ENCODE measurements at regions not wholly inside any gene's neighbourhood (a gene's known extent, or its start where the extent isn't known, plus 50 kb on each side); places are given as distances from the start of the nearest gene placed in this dataset.

- Histone ChIP-seq H3K9me2 (replicated peaks; ENCODE audit: low read depth, low read length) (no peaks in the 10 kb centered on the region), H3K79me2 (ENCODE audit: insufficient read depth, low read length) (no peaks in the 10 kb centered on the region), H3K4me2 (ENCODE audit: low read depth, low read length, poor library complexity, severe bottlenecking) (no peak overlapping the region)
These were observed 386.8 kb downstream of the FGF10 start for GRCh38 chr5:44002381-44002901.

GRCh38 chr5:44001675-44002380, 387.4 kb downstream of the FGF10 start:
- Histone ChIP-seq H3K9ac (ENCODE audit: low read depth, low read length, poor library complexity, severe bottlenecking) (no peak overlapping the region), H3K4me2 (ENCODE audit: low read depth, low read length, poor library complexity, severe bottlenecking) (no peak overlapping the region), H3K4me1 (ENCODE audit: insufficient read depth, low read length, poor library complexity, severe bottlenecking) (no peaks in the 10 kb centered on the region), H3K4me3 (ENCODE audit: low read length, poor library complexity, severe bottlenecking) (no peak overlapping the region), H3K9me3 (ENCODE audit: insufficient read depth, low read depth, low read length) (no peaks in the 10 kb centered on the region), H2AFZ (ENCODE audit: low read length) (no peak overlapping the region), H4K20me1 (ENCODE audit: insufficient read depth, low read length, poor library complexity, severe bottlenecking) (no peaks in the 10 kb centered on the region), H3K27me3 (ENCODE audit: insufficient read depth, low read length, poor library complexity, severe bottlenecking) (no peaks in the 10 kb centered on the region), H3K36me3 (ENCODE audit: insufficient read depth, low read length) (no peaks in the 10 kb centered on the region), H3F3A (ENCODE audit: low read depth) (no peaks in the 10 kb centered on the region), H3K9me2 (replicated peaks; ENCODE audit: low read depth, low read length) (no peaks in the 10 kb centered on the region), H3K79me2 (ENCODE audit: insufficient read depth, low read length) (no peaks in the 10 kb centered on the region)
- TF ChIP-seq CTCF (conservative IDR thresholded peaks at IDR 0.05; ENCODE audit: low read length) (no peak), EZH2phosphoT487 (IDR thresholded peaks at IDR 0.05; ENCODE audit: borderline replicate concordance) (no peak)

More at GRCh38 chr5:44002381-44002901, 386.8 kb downstream of the FGF10 start:
- Histone ChIP-seq H3K36me3 (ENCODE audit: insufficient read depth, low read length) (no peaks in the 10 kb centered on the region), H3F3A (ENCODE audit: low read depth) (no peaks in the 10 kb centered on the region), H4K20me1 (ENCODE audit: insufficient read depth, low read length, poor library complexity, severe bottlenecking) (no peaks in the 10 kb centered on the region), H3K27me3 (ENCODE audit: insufficient read depth, low read length, poor library complexity, severe bottlenecking) (no peaks in the 10 kb centered on the region), H3K4me1 (ENCODE audit: insufficient read depth, low read length, poor library complexity, severe bottlenecking) (no peaks in the 10 kb centered on the region), H3K9ac (ENCODE audit: low read depth, low read length, poor library complexity, severe bottlenecking) (no peak overlapping the region), H3K4me3 (ENCODE audit: low read length, poor library complexity, severe bottlenecking) (no peak overlapping the region), H3K9me3 (ENCODE audit: insufficient read depth, low read depth, low read length) (no peaks in the 10 kb centered on the region), H2AFZ (ENCODE audit: low read length) (no peak overlapping the region)
- no peak for TF ChIP-seq CTCF (conservative IDR thresholded peaks at IDR 0.05; ENCODE audit: low read length)
- no peak for TF ChIP-seq EZH2phosphoT487 (IDR thresholded peaks at IDR 0.05; ENCODE audit: borderline replicate concordance)

- no peaks in the 10 kb centered on the region for H3K27me3 ChIP-seq (ENCODE audit: insufficient read depth, low read length, poor library complexity, severe bottlenecking)
- H3K9me3 ChIP-seq (ENCODE audit: insufficient read depth, low read depth, low read length) = no peaks in the 10 kb centered on the region
- no peak overlapping the region for H3K4me2 ChIP-seq (ENCODE audit: low read depth, low read length, poor library complexity, severe bottlenecking)
- H3K4me3 ChIP-seq (ENCODE audit: low read length, poor library complexity, severe bottlenecking) = no peak overlapping the region
- TF ChIP-seq EZH2phosphoT487 (IDR thresholded peaks at IDR 0.05; ENCODE audit: borderline replicate concordance) (no peak), CTCF (conservative IDR thresholded peaks at IDR 0.05; ENCODE audit: low read length) (no peak)
- H4K20me1 ChIP-seq (ENCODE audit: insufficient read depth, low read length, poor library complexity, severe bottlenecking) = no peaks in the 10 kb centered on the region
- H3K79me2 ChIP-seq (ENCODE audit: insufficient read depth, low read length) = no peaks in the 10 kb centered on the region
- no peak overlapping the region for H3K9ac ChIP-seq (ENCODE audit: low read depth, low read length, poor library complexity, severe bottlenecking)
- H3K9me2 ChIP-seq (replicated peaks; ENCODE audit: low read depth, low read length) = no peaks in the 10 kb centered on the region
- H3K4me1 ChIP-seq (ENCODE audit: insufficient read depth, low read length, poor library complexity, severe bottlenecking) = no peaks in the 10 kb centered on the region
- no peak overlapping the region for H2AFZ ChIP-seq (ENCODE audit: low read length)
- H3F3A ChIP-seq (ENCODE audit: low read depth) = no peaks in the 10 kb centered on the region
- H3K36me3 ChIP-seq (ENCODE audit: insufficient read depth, low read length) = no peaks in the 10 kb centered on the region
These were observed 388.0 kb downstream of the FGF10 start for GRCh38 chr5:44001236-44001635.

Measured in Loucy (cell line).